ENCODE measurements at regions not wholly inside any gene's neighbourhood (a gene's known extent, or its start where the extent isn't known, plus 50 kb on each side); places are given as distances from the start of the nearest gene placed in this dataset.

DNA sequence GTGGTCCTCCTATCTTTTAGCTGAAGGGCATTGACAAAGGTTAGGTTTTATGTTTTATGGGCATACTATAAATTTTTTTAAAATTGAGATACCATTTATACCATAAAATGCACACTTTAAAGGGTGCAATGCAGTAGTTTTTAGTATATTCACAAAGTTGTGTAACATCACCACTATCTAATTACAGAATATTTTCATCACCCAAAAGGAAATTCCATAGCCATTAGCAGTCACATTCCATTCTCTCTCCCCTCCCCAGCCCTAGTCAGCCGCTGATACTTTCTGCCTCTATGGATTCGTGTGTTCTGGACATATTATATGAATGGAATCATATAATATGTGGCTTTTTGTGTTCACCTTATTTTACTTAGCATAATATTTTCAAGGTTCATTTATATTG is 135.8 kb upstream of the B3GALT2 start:
- Histone ChIP-seq H3K4me3 (ENCODE audit: extremely low read depth, insufficient read depth, low read length, poor library complexity, severe bottlenecking) (no peak overlapping the region), H3K27ac (ENCODE audit: low read depth, low read length, severe bottlenecking) (no peak overlapping the region), H3K4me1 (ENCODE audit: control insufficient read depth, insufficient read depth, low read length, poor library complexity, severe bottlenecking) (peaks cover 5% of the 10 kb centered on the region), H3K36me3 (ENCODE audit: control insufficient read depth, insufficient read depth, low read length) (no peaks in the 10 kb centered on the region), H3K9me3 (ENCODE audit: control insufficient read depth, low read length) (peaks cover 13% of the 10 kb centered on the region)
- WGBS, 2 experiments (ENCODE audit: insufficient coverage in 2 of 2) = no CpG with 5 or more reads among the region's 2 CpGs

DNA sequence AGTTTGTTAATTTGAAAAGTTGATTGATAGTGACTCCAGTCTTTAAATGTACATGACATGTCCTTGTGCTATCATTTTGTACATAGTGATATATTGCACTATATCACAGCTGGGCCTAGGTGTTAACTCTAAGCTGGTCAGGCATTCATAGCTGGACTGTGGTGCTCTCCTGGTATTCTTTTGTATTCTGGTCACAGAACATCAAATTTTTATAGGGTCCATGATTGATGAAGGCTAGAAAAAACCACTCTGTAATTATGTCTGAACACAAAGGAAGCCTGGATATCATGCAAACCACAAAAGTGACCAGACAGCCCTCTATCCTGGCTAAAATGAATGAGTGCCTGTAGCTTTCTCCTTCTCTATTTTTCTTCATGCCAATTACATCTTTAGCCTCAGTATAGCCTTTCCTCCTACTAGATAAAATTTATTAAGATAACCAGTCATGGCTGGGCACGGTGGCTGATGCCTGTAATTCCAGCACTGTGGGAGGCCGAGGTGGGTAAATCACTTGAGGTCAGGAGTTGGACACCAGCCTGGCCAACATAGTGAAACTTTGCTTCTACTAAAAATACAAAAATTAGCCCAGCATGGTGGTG is 134.9 kb upstream of the B3GALT2 start:
- H3K36me3 ChIP-seq (ENCODE audit: control insufficient read depth, insufficient read depth, low read length) = no peaks in the 10 kb centered on the region
- WGBS, 2 experiments (ENCODE audit: insufficient coverage in 2 of 2) = 60 to 90% methylated on average over 1 to 2 of the region's 2 CpGs
- H3K4me1 ChIP-seq (ENCODE audit: control insufficient read depth, insufficient read depth, low read length, poor library complexity, severe bottlenecking) = peaks cover 5% of the 10 kb centered on the region
- no peak overlapping the region for H3K4me3 ChIP-seq (ENCODE audit: extremely low read depth, insufficient read depth, low read length, poor library complexity, severe bottlenecking)
- H3K27ac ChIP-seq (ENCODE audit: low read depth, low read length, severe bottlenecking) = no peak overlapping the region
- H3K9me3 ChIP-seq (ENCODE audit: control insufficient read depth, low read length) = peaks cover 13% of the 10 kb centered on the region

DNA sequence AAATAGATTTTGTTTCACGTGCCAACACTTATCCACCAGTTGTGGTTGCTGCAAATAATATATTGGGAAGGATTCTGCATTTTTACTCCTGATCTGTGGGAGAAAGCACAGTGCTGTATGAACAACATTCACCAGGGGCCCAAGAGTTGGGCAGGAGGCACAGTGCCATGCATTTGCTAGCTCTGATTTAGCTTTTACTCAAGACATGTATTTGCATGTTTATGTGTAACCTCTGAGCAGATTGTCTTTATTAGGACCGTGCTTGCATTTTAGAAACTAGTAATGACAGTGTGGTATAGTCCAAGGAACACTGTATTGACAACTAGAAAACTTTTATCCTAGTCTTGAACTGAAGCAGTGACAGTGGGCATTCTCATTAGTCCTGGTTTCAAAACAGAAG is 133.9 kb upstream of the B3GALT2 start:
- Histone ChIP-seq H3K36me3 (ENCODE audit: control insufficient read depth, insufficient read depth, low read length) (no peaks in the 10 kb centered on the region), H3K4me1 (ENCODE audit: control insufficient read depth, insufficient read depth, low read length, poor library complexity, severe bottlenecking) (peaks cover 5% of the 10 kb centered on the region), H3K4me3 (ENCODE audit: extremely low read depth, insufficient read depth, low read length, poor library complexity, severe bottlenecking) (no peak overlapping the region), H3K27ac (ENCODE audit: low read depth, low read length, severe bottlenecking) (no peak overlapping the region), H3K9me3 (ENCODE audit: control insufficient read depth, low read length) (peaks cover 7% of the 10 kb centered on the region)
- 80% methylated on average over 1 of the region's 2 CpGs; no CpG with 5 or more reads in 1 of the 2 experiments for WGBS, 2 experiments (ENCODE audit: insufficient coverage in 2 of 2)

DNA sequence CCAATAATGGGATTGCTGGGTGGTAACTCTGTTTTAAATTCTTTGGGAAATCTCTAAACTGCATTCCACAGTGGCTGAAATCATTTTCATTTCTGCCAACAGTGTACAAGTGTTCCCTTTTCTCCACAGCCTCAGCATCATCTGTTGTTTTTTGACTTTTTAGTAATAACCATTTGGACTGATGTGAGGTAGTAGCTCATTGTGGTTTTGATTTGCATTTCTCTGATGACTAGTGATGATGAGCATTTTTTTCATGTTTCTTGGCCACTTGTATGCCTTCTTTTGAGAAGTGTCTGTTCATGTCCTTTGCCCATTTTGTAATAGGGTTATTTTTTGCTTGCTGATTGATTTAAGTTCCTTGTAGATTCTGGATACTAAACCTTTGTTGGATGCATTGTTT is 131.9 kb upstream of the B3GALT2 start:
- H3K27ac ChIP-seq (ENCODE audit: low read depth, low read length, severe bottlenecking) = no peak overlapping the region
- H3K36me3 ChIP-seq (ENCODE audit: control insufficient read depth, insufficient read depth, low read length) = no peaks in the 10 kb centered on the region
- H3K9me3 ChIP-seq (ENCODE audit: control insufficient read depth, low read length) = peaks cover 7% of the 10 kb centered on the region
- H3K4me1 ChIP-seq (ENCODE audit: control insufficient read depth, insufficient read depth, low read length, poor library complexity, severe bottlenecking) = peaks cover 5% of the 10 kb centered on the region
- H3K4me3 ChIP-seq (ENCODE audit: extremely low read depth, insufficient read depth, low read length, poor library complexity, severe bottlenecking) = no peak overlapping the region

DNA sequence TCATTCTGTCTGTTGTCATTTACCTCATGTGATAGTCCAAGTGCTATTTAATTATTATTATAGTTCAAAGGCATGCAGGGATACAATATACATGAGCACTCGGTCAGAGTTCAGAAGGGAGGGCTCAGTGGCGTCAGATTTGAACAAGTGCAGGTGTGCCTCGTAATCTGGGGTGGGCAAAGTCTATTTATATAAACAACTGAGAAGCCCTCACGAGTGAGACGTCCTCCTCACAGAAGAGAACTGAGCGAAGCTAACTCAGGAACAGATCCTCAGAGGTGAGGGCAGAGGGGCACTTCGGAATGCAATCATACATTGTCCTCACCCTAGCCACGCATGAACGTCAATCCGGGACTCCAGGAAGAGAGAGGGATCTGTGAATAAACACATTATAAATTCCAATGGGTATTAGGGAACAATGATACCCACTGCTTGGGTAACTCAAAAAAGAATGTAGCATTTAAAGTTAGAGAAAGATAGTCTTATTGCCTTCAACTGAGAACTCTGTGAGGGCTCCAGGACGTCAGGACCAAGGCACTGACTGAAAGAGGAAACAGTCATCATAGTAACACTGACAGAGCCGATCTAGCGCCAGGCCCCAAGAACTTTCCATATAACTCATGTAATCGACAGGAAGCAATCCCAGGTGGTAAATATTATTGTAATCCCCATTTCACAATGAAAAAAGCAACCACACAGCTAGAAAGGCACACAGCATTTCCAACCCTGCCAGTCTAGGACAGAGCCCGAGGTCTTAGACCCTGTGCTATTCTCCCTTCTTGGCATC is 127.1 kb upstream of the B3GALT2 start:
- H3K9me3 ChIP-seq (ENCODE audit: control insufficient read depth, low read length) = peaks cover 7% of the 10 kb centered on the region
- 95 to 100% methylated on average over 3 to 6 of the region's 15 CpGs for WGBS, 2 experiments (ENCODE audit: insufficient coverage in 2 of 2)
- H3K4me3 ChIP-seq (ENCODE audit: extremely low read depth, insufficient read depth, low read length, poor library complexity, severe bottlenecking) = no peak overlapping the region
- no peaks in the 10 kb centered on the region for H3K36me3 ChIP-seq (ENCODE audit: control insufficient read depth, insufficient read depth, low read length)
- no peak overlapping the region for H3K27ac ChIP-seq (ENCODE audit: low read depth, low read length, severe bottlenecking)
- peaks cover 2% of the 10 kb centered on the region for H3K4me1 ChIP-seq (ENCODE audit: control insufficient read depth, insufficient read depth, low read length, poor library complexity, severe bottlenecking)

DNA sequence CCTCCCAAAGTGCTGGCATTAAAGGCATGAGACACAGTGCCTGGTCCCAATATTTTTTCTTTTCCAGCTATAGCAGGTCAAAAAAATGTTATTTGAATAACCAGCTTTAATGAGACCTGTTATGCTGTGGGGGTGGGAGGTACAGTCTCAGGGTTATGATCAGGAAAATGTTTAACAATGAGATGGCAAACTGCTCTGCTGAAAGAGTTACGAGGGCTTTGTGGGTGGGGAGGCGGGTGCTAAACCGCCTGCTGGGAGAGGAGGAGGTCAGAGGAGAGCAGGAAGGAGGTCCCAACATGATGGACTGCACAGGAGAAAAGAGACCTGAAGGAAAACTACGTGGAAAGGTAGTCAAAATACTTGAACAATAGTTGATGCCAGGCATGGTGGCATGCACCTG is 126.0 kb upstream of the B3GALT2 start:
- H3K36me3 ChIP-seq (ENCODE audit: control insufficient read depth, insufficient read depth, low read length) = no peaks in the 10 kb centered on the region
- no peak overlapping the region for H3K27ac ChIP-seq (ENCODE audit: low read depth, low read length, severe bottlenecking)
- H3K4me1 ChIP-seq (ENCODE audit: control insufficient read depth, insufficient read depth, low read length, poor library complexity, severe bottlenecking) = peaks cover 4% of the 10 kb centered on the region
- no peaks in the 10 kb centered on the region for H3K9me3 ChIP-seq (ENCODE audit: control insufficient read depth, low read length)
- no peak overlapping the region for H3K4me3 ChIP-seq (ENCODE audit: extremely low read depth, insufficient read depth, low read length, poor library complexity, severe bottlenecking)
- WGBS, 2 experiments (ENCODE audit: insufficient coverage in 2 of 2) = 80 to 84% methylated on average over 4 of the region's 4 CpGs

DNA sequence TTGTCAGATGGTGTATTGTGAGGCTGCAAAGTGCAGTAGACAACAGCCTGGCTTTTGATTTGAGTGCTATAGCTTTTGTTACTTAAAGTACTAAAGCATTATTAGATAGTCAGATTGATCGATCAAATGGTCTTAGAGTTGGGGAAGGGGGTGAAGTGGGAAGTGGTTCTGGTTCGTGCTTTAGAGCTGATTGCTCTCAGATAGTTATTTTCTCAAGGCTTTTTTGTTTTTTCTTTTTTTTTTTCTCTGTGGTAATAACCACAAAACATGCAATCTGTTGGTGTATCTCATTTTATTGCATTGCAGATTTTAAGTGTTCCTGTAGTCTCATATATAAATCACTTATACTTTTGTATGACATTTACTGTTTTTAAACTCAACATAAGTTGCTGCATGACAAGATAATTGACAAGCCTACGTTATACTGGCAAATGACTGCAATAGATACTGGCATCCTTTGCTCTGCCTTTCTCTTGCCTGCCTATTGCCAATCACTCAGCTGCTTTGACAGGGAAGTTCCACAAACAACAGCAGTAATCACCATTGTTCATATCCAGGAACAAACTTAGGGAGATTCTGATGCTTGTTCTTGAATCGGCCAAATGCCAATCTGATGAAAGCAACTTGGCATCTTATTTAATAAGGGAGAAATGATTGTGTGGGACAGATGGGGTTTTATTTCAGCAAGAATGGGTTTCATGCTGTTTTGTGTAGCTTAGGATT is 125.0 kb upstream of the B3GALT2 start:
- Histone ChIP-seq H3K4me3 (ENCODE audit: extremely low read depth, insufficient read depth, low read length, poor library complexity, severe bottlenecking) (no peak overlapping the region), H3K36me3 (ENCODE audit: control insufficient read depth, insufficient read depth, low read length) (no peaks in the 10 kb centered on the region), H3K4me1 (ENCODE audit: control insufficient read depth, insufficient read depth, low read length, poor library complexity, severe bottlenecking) (peaks cover 4% of the 10 kb centered on the region), H3K9me3 (ENCODE audit: control insufficient read depth, low read length) (no peaks in the 10 kb centered on the region), H3K27ac (ENCODE audit: low read depth, low read length, severe bottlenecking) (no peak overlapping the region)
- WGBS, 2 experiments (ENCODE audit: insufficient coverage in 2 of 2) = 96% methylated on average over 3 of the region's 4 CpGs; no CpG with 5 or more reads in 1 of the 2 experiments

DNA sequence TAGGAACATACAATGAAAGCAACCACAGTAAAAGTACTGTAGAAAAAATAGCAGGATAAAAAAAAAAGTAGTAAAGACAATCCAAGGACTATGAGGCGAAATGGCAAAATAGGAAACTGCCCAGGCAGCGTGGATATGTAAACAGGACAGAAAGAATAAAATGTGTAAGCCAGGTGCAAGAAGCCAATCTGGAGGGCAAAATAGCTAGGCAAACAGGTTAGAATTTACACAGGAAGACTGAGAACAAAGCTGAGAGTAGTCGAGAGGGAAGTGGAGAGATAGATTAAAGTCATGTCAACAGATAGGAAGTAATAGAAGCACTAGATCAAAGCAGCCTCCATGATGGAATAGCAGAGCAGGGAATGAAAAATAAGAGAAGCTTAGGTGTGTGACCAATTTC is 124.2 kb upstream of the B3GALT2 start:
- Histone ChIP-seq H3K36me3 (ENCODE audit: control insufficient read depth, insufficient read depth, low read length) (no peaks in the 10 kb centered on the region), H3K27ac (ENCODE audit: low read depth, low read length, severe bottlenecking) (no peak overlapping the region), H3K4me3 (ENCODE audit: extremely low read depth, insufficient read depth, low read length, poor library complexity, severe bottlenecking) (no peak overlapping the region), H3K4me1 (ENCODE audit: control insufficient read depth, insufficient read depth, low read length, poor library complexity, severe bottlenecking) (peaks cover 4% of the 10 kb centered on the region), H3K9me3 (ENCODE audit: control insufficient read depth, low read length) (no peaks in the 10 kb centered on the region)
- 82 to 83% methylated on average over 3 of the region's 3 CpGs for WGBS, 2 experiments (ENCODE audit: insufficient coverage in 2 of 2)

DNA sequence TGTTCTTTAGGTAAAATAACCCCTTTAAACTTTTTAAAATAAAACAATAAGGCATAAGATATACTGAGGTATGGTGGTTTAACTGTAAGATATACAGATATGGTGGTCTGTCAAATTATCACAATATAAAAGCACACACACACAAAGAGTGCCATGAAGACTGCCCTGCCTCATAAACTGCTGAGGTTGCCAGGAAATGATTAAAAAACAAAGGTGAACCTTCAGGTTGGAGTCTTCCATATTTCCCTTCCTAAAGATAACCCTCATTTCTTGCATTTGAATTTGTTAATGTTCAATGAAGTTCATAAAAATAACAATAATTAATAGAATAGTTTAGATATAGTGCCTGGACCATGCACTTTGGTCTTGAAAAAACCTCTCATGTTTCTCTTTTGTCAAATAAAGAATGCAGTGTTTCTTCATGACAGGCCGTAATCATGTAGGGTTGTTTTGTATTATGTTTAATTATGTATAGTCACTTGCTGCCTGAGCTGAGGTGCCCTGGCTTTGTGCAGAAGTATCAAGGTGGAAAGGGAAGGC is 123.6 kb upstream of the B3GALT2 start:
- Histone ChIP-seq H3K27ac (ENCODE audit: low read depth, low read length, severe bottlenecking) (no peak overlapping the region), H3K4me1 (ENCODE audit: control insufficient read depth, insufficient read depth, low read length, poor library complexity, severe bottlenecking) (peaks cover 4% of the 10 kb centered on the region), H3K4me3 (ENCODE audit: extremely low read depth, insufficient read depth, low read length, poor library complexity, severe bottlenecking) (no peak overlapping the region), H3K9me3 (ENCODE audit: control insufficient read depth, low read length) (no peaks in the 10 kb centered on the region), H3K36me3 (ENCODE audit: control insufficient read depth, insufficient read depth, low read length) (no peaks in the 10 kb centered on the region)
- 78% methylated on average over 1 of the region's 1 CpG; no CpG with 5 or more reads in 1 of the 2 experiments for WGBS, 2 experiments (ENCODE audit: insufficient coverage in 2 of 2)

DNA sequence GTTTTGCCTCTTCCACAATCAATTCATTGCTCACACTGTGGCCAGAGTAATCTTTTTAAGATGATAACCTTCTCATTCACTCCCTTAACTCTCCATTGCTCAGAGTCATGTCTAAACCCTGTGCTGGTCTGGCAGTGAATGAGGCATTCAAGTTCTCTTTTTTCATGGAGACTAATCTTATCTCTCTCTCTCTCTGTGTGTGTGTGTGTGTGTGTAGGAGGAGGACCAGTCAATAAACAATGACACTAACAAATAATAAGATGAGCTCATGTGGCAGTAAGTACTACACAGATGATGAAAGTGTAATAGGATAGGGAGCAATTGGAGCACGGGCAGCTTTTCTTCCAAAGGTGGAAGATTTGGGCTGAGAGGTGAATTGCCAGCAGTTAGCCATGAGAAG is 122.0 kb upstream of the B3GALT2 start:
- 87 to 100% methylated on average over 1 of the region's 1 CpG for WGBS, 2 experiments (ENCODE audit: insufficient coverage in 2 of 2)
- Histone ChIP-seq H3K27ac (ENCODE audit: low read depth, low read length, severe bottlenecking) (no peak overlapping the region), H3K9me3 (ENCODE audit: control insufficient read depth, low read length) (no peaks in the 10 kb centered on the region), H3K4me3 (ENCODE audit: extremely low read depth, insufficient read depth, low read length, poor library complexity, severe bottlenecking) (no peak overlapping the region), H3K36me3 (ENCODE audit: control insufficient read depth, insufficient read depth, low read length) (no peaks in the 10 kb centered on the region), H3K4me1 (ENCODE audit: control insufficient read depth, insufficient read depth, low read length, poor library complexity, severe bottlenecking) (peaks cover 4% of the 10 kb centered on the region)
